K562 (cell line): ENCODE measurements at regions not wholly inside any gene's neighbourhood (a gene's known extent, or its start where the extent isn't known, plus 50 kb on each side); places are given as distances from the start of the nearest gene placed in this dataset.

Experiments
- CHCHD3 ChIP-seq: fragments of 250-450 bp; sonication (Bioruptor Pico); IDR thresholded peaks from 2 replicates; pipeline ENCODE4 v2.1.2; 2022; ENCODE audit warnings: mild to moderate bottlenecking
- CXXC5 ChIP-seq: fragments of 250-450 bp; sonication (Bioruptor Pico); IDR thresholded peaks from 2 replicates; pipeline ENCODE4 v1.8.0; 2022; ENCODE audit warnings: inconsistent platforms, mild to moderate bottlenecking, moderate library complexity
- FOXA1 ChIP-seq: fragments of 450-650 bp; IDR thresholded peaks from 2 replicates; pipeline ENCODE4 v1.6.1; 2016; ENCODE audit warnings: mild to moderate bottlenecking, borderline replicate concordance
- HBP1 ChIP-seq: fragments of 450-650 bp; formaldehyde crosslinking; IDR thresholded peaks from 2 replicates; pipeline ENCODE4 v1.4.0; 2022; ENCODE audit warnings: missing genetic modification characterization
- HMG20B ChIP-seq: fragments of 250-450 bp; sonication (Bioruptor Pico); IDR thresholded peaks from 2 replicates; pipeline ENCODE4 v1.5.0; 2021; ENCODE audit warnings: mild to moderate bottlenecking
- JUN ChIP-seq, 2 experiments: sonication (generic) in 1 of 2; formaldehyde crosslinking in 1 of 2; IDR thresholded peaks; 2 replicates each; pipeline versions ENCODE4 v1.6.1 to v1.8.0; 2012 to 2022; ENCODE audit warnings: borderline replicate concordance in 2 of 2, mild to moderate bottlenecking in 2 of 2, improper control_type of control experiment in 1 of 2, low read depth in 1 of 2, low read length in 1 of 2, missing genetic modification reagents in 1 of 2
- KDM4B ChIP-seq, 2 experiments: fragments of 450-650 bp in 1 of 2; sonication (generic) in 1 of 2; IDR thresholded peaks; 2 replicates each; pipeline ENCODE4 v1.6.1; 2016 to 2017; ENCODE audit warnings: borderline replicate concordance in 2 of 2, antibody characterized with exemption in 1 of 2, low read depth in 1 of 2, mild to moderate bottlenecking in 1 of 2
- PML ChIP-seq: IDR thresholded peaks from 2 replicates; pipeline ENCODE4 v1.6.1; 2012; ENCODE audit warnings: low read length, inconsistent platforms
- RNF219 ChIP-seq: fragments of 250-450 bp; sonication (Bioruptor Pico); IDR thresholded peaks from 2 replicates; pipeline ENCODE4 v1.5.0; 2022; ENCODE audit warnings: mild to moderate bottlenecking
- TCF3 ChIP-seq: sonication (generic); formaldehyde crosslinking; IDR thresholded peaks from 2 replicates; pipeline ENCODE4 v1.4.0; 2020; ENCODE audit warnings: mild to moderate bottlenecking, missing genetic modification reagents
- TCFL5 ChIP-seq: fragments of 250-450 bp; sonication (Bioruptor Pico); conservative IDR thresholded peaks from 2 replicates; pipeline ENCODE4 v1.6.1; 2021; ENCODE audit warnings: mild to moderate bottlenecking, moderate library complexity, matching md5 sums
- ZNF143 ChIP-seq: sonication (generic); formaldehyde crosslinking; IDR thresholded peaks from 2 replicates; pipeline ENCODE4 v1.9.0; 2022; ENCODE audit warnings: mild to moderate bottlenecking, missing genetic modification reagents
- ZNF165 ChIP-seq: fragments of 250-450 bp; sonication (Bioruptor Pico); IDR thresholded peaks from 2 replicates; pipeline ENCODE4 v1.4.0; 2020; ENCODE audit warnings: borderline replicate concordance
- ZNF174 ChIP-seq: fragments of 250-450 bp; sonication (Bioruptor Pico); IDR thresholded peaks from 2 replicates; pipeline ENCODE4 v1.4.0; 2020; ENCODE audit warnings: mild to moderate bottlenecking
- ZNF224 ChIP-seq: sonication (generic); formaldehyde crosslinking; IDR thresholded peaks from 2 replicates; pipeline ENCODE4 v1.8.0; 2022; ENCODE audit warnings: mild to moderate bottlenecking, missing genetic modification reagents
- ZNF253 ChIP-seq: fragments of 250-450 bp; sonication (Bioruptor Pico); conservative IDR thresholded peaks from 2 replicates; pipeline ENCODE4 v1.6.1; 2021; ENCODE audit warnings: mild to moderate bottlenecking
- TF ChIP-seq, protein P1 (sequence below): sonication (generic); formaldehyde crosslinking; IDR thresholded peaks from 2 replicates; pipeline ENCODE4 v1.8.0; 2022; ENCODE audit warnings: mild to moderate bottlenecking, missing genetic modification reagents, borderline replicate concordance
- TF ChIP-seq, protein P2 (sequence below), 2 experiments: fragments of 450-650 bp in 1 of 2; IDR thresholded peaks; 2 replicates each; pipeline ENCODE4 v1.6.1; 2011 to 2017; ENCODE audit warnings: low read depth in 2 of 2, antibody characterized with exemption in 1 of 2, borderline replicate concordance in 1 of 2, low read length in 1 of 2, mild to moderate bottlenecking in 1 of 2, mixed read lengths in 1 of 2; ENCODE audit not compliant: control insufficient read depth in 1 of 2
- TF ChIP-seq, protein P3 (sequence below): fragments of 250-450 bp; sonication (Bioruptor Pico); IDR thresholded peaks from 2 replicates; pipeline ENCODE4 v1.8.0; 2022; ENCODE audit warnings: moderate library complexity, mild to moderate bottlenecking, inconsistent platforms

GRCh38 chr9:94165592-94166235 is 81.5 kb downstream of the PTPDC1 start (continued):
- TF ChIP-seq, protein P1, sequence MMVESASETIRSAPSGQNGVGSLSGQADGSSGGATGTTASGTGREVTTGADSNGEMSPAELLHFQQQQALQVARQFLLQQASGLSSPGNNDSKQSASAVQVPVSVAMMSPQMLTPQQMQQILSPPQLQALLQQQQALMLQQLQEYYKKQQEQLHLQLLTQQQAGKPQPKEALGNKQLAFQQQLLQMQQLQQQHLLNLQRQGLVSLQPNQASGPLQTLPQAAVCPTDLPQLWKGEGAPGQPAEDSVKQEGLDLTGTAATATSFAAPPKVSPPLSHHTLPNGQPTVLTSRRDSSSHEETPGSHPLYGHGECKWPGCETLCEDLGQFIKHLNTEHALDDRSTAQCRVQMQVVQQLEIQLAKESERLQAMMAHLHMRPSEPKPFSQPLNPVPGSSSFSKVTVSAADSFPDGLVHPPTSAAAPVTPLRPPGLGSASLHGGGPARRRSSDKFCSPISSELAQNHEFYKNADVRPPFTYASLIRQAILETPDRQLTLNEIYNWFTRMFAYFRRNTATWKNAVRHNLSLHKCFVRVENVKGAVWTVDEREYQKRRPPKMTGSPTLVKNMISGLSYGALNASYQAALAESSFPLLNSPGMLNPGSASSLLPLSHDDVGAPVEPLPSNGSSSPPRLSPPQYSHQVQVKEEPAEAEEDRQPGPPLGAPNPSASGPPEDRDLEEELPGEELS (CRISPR knock-in tag), result no peak
- TF ChIP-seq TCFL5 (CRISPR knock-in tag), result no peak
- TF ChIP-seq ZNF165, result no peak
- TF ChIP-seq KDM4B (IDR thresholded peaks at IDR 0.05; ENCODE audit: borderline replicate concordance in 2 of 2, low read depth in 1 of 2), result no peak
- TF ChIP-seq HBP1 (CRISPR knock-in tag), result no peak
- peak; percentile 46; the same call in 1 of the 2 replicates for TF ChIP-seq JUN (IDR thresholded peaks at IDR 0.05; ENCODE audit: borderline replicate concordance, low read depth, low read length)
- TF ChIP-seq JUN (CRISPR knock-in tag; IDR thresholded peaks at IDR 0.05; ENCODE audit: borderline replicate concordance), result no peak
- TF ChIP-seq HMG20B (CRISPR knock-in tag), result no peak
- no peak for TF ChIP-seq ZNF224 (CRISPR knock-in tag)
- TF ChIP-seq CXXC5 (CRISPR knock-in tag), result peak; percentile 95
- TF ChIP-seq ZNF253 (CRISPR knock-in tag), result no peak
- no peak; the same call in 1 of the 2 replicates for TF ChIP-seq PML
- TF ChIP-seq RNF219, result no peak
- TF ChIP-seq, protein P2, sequence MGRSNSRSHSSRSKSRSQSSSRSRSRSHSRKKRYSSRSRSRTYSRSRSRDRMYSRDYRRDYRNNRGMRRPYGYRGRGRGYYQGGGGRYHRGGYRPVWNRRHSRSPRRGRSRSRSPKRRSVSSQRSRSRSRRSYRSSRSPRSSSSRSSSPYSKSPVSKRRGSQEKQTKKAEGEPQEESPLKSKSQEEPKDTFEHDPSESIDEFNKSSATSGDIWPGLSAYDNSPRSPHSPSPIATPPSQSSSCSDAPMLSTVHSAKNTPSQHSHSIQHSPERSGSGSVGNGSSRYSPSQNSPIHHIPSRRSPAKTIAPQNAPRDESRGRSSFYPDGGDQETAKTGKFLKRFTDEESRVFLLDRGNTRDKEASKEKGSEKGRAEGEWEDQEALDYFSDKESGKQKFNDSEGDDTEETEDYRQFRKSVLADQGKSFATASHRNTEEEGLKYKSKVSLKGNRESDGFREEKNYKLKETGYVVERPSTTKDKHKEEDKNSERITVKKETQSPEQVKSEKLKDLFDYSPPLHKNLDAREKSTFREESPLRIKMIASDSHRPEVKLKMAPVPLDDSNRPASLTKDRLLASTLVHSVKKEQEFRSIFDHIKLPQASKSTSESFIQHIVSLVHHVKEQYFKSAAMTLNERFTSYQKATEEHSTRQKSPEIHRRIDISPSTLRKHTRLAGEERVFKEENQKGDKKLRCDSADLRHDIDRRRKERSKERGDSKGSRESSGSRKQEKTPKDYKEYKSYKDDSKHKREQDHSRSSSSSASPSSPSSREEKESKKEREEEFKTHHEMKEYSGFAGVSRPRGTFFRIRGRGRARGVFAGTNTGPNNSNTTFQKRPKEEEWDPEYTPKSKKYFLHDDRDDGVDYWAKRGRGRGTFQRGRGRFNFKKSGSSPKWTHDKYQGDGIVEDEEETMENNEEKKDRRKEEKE (IDR thresholded peaks at IDR 0.05; ENCODE audit: borderline replicate concordance in 1 of 2, control insufficient read depth in 1 of 2, low read depth in 2 of 2, low read length in 1 of 2), result no peak; a peak in 1 of 4 replicates
- TF ChIP-seq, protein P3, sequence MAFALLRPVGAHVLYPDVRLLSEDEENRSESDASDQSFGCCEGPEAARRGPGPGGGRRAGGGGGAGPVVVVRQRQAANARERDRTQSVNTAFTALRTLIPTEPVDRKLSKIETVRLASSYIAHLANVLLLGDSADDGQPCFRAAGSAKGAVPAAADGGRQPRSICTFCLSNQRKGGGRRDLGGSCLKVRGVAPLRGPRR (CRISPR knock-in tag), result no peak
- no peak for TF ChIP-seq FOXA1
- no peak for TF ChIP-seq ZNF143
- TF ChIP-seq CHCHD3 (CRISPR knock-in tag), result no peak
- no peak for TF ChIP-seq ZNF174 (CRISPR knock-in tag)
- TF ChIP-seq TCF3 (CRISPR knock-in tag), result no peak
